Ishikawa (cell line): ENCODE measurements at regions not wholly inside any gene's neighbourhood (a gene's known extent, or its start where the extent isn't known, plus 50 kb on each side); places are given as distances from the start of the nearest gene placed in this dataset.

Source experiments
- RAD21 ChIP-seq: IDR thresholded peaks from 2 replicates; pipeline ENCODE4 v1.6.1; 2012; ENCODE audit warnings: low read depth
- TAF1 ChIP-seq: IDR thresholded peaks from 2 replicates; pipeline ENCODE4 v1.6.1; 2012; ENCODE audit warnings: low read depth, mild to moderate bottlenecking
- TCF12 ChIP-seq: IDR thresholded peaks from 2 replicates; pipeline ENCODE4 v1.6.1; 2012; ENCODE audit warnings: low read depth
- ZBTB7A ChIP-seq: IDR thresholded peaks from 2 replicates; pipeline ENCODE4 v1.6.1; 2012; ENCODE audit warnings: low read depth

GRCh38 chr2:226414335-226414734 lies 385.3 kb downstream of the IRS1 start:
- TF ChIP-seq ZBTB7A = no peak
- no peak for TF ChIP-seq TAF1
- TF ChIP-seq TCF12 = no peak
- TF ChIP-seq RAD21 = no peak
